ENCODE measurements at regions not wholly inside any gene's neighbourhood (a gene's known extent, or its start where the extent isn't known, plus 50 kb on each side); places are given as distances from the start of the nearest gene placed in this dataset.
"Not testable (repeated sequence)": the region's sequence is repeated elsewhere in the genome, so short reads cannot be mapped to it uniquely, and the experiment has no call there.

GRCh38 chr1:60950224-60951063 is 131.9 kb upstream of the NFIA start:
- Mint-ChIP-seq H3K4me3 (no peak overlapping the region), H3K36me3 (ENCODE audit: low read depth) (no peaks in the 10 kb centered on the region), H3K27me3 (peaks cover 2% of the 10 kb centered on the region), H3K4me1 (ENCODE audit: low read depth) (peaks cover 9% of the 10 kb centered on the region), H3K9me3 (no peaks in the 10 kb centered on the region), H3K27ac (no peak overlapping the region)
- intact Hi-C loops (cut with micrococcal nuclease) = no loop called here

DNA sequence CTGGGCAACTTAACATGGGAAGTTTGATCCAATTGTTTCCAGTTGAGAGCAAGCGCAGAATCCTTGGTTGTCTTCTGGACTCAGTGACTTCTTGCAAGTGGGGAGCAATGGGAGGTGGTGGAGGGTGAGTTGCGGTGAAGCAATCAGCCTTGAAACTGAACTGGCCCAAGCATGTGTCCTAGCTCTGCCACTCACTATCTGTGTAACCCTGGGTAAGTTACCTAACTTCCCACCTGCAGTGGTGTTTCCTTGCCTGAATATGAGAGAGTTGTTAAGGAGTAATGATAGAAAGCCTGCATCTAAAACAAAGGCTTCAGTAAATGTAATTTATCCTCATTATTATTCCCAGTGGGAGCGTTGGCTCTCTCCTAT is 132.5 kb upstream of the NFIA start:
- H3K27ac Mint-ChIP-seq = no peak overlapping the region
- no peaks in the 10 kb centered on the region for H3K9me3 Mint-ChIP-seq
- intact Hi-C loops (cut with micrococcal nuclease) = no loop called here
- peaks cover 2% of the 10 kb centered on the region for H3K27me3 Mint-ChIP-seq
- H3K4me1 Mint-ChIP-seq (ENCODE audit: low read depth) = peaks cover 9% of the 10 kb centered on the region
- no peaks in the 10 kb centered on the region for H3K36me3 Mint-ChIP-seq (ENCODE audit: low read depth)
- no peak overlapping the region for H3K4me3 Mint-ChIP-seq

- Mint-ChIP-seq H3K36me3 (ENCODE audit: low read depth) (no peaks in the 10 kb centered on the region), H3K27ac (no peak overlapping the region), H3K4me3 (no peak overlapping the region), H3K4me1 (ENCODE audit: low read depth) (peaks cover 9% of the 10 kb centered on the region), H3K27me3 (peaks cover 2% of the 10 kb centered on the region), H3K9me3 (no peaks in the 10 kb centered on the region)
- intact Hi-C loops (cut with micrococcal nuclease) = no loop called here
Measured at GRCh38 chr1:60949154-60949825, 133.1 kb upstream of the NFIA start.

GRCh38 chr1:60948486-60948885 is 133.9 kb upstream of the NFIA start:
- intact Hi-C loops (cut with micrococcal nuclease) = no loop called here
- H3K9me3 Mint-ChIP-seq = no peaks in the 10 kb centered on the region
- peaks cover 12% of the 10 kb centered on the region for H3K4me1 Mint-ChIP-seq (ENCODE audit: low read depth)
- H3K4me3 Mint-ChIP-seq = no peak overlapping the region
- H3K27ac Mint-ChIP-seq = no peak overlapping the region
- H3K36me3 Mint-ChIP-seq (ENCODE audit: low read depth) = no peaks in the 10 kb centered on the region
- peaks cover 2% of the 10 kb centered on the region for H3K27me3 Mint-ChIP-seq

DNA sequence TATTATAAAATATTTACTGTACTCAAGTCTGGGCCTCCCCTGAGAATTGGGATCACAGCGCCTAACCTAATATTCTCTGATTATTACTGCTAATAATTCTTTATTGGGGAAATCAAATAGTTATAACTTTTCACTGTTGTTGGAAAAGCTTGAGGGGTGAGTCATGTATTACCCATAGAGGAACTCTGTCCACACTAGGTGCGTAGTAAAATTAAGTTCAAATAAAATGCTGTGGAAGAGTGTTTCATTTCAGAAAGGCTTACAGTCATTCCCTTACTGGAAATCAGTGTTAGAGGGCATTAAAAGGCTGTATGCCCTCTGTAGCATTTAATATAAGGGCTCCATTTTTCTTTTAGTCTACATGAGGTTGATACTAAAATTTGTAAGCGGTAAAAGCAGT is 135.0 kb upstream of the NFIA start:
- no peaks in the 10 kb centered on the region for H3K9me3 Mint-ChIP-seq
- intact Hi-C loops (cut with micrococcal nuclease) = no loop called here
- peaks cover 2% of the 10 kb centered on the region for H3K27me3 Mint-ChIP-seq
- H3K4me1 Mint-ChIP-seq (ENCODE audit: low read depth) = peaks cover 21% of the 10 kb centered on the region
- no peak overlapping the region for H3K27ac Mint-ChIP-seq
- H3K36me3 Mint-ChIP-seq (ENCODE audit: low read depth) = no peaks in the 10 kb centered on the region
- H3K4me3 Mint-ChIP-seq = no peak overlapping the region

- peaks cover 12% of the 10 kb centered on the region for H3K4me1 Mint-ChIP-seq (ENCODE audit: low read depth)
- no peak overlapping the region for H3K27ac Mint-ChIP-seq
- H3K27me3 Mint-ChIP-seq = no peaks in the 10 kb centered on the region
Measured at GRCh38 chr1:60942896-60943638, 139.3 kb upstream of the NFIA start.

DNA sequence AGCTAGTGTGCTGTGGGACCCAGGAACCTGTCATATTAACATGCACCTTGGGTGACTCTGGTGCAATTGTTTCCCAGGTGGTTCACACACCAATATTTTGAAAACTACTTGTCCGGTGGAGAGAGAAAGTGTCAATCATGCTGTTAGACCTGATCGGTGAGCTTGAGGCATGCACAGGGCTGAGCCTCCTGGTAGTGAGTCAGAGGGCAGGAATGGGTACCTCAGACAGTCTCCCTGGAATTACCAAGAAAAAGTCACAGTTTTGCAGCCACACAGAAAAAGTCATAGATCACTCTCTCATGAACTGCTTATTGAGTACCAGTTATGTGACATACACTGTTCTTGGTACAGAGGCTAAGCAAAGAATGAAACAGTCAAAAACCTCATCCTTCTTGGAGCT is 140.1 kb upstream of the NFIA start:
- H3K4me3 Mint-ChIP-seq = no peak overlapping the region
- no peaks in the 10 kb centered on the region for H3K36me3 Mint-ChIP-seq (ENCODE audit: low read depth)
- peaks cover 12% of the 10 kb centered on the region for H3K4me1 Mint-ChIP-seq (ENCODE audit: low read depth)
- H3K27me3 Mint-ChIP-seq = peaks cover 1% of the 10 kb centered on the region
- no peak overlapping the region for H3K27ac Mint-ChIP-seq
- intact Hi-C loops (cut with micrococcal nuclease) = no loop called here
- H3K9me3 Mint-ChIP-seq = no peaks in the 10 kb centered on the region

More at GRCh38 chr1:60942896-60943638, 139.3 kb upstream of the NFIA start:
- Mint-ChIP-seq H3K4me3 (no peak overlapping the region), H3K36me3 (ENCODE audit: low read depth) (no peaks in the 10 kb centered on the region), H3K9me3 (no peaks in the 10 kb centered on the region)
- intact Hi-C loops (cut with micrococcal nuclease) = no loop called here

GRCh38 chr1:60940685-60941084 is 141.7 kb upstream of the NFIA start:
- intact Hi-C loops (cut with micrococcal nuclease); H3K27me3 Mint-ChIP-seq; H3K9me3 Mint-ChIP-seq; H3K36me3 Mint-ChIP-seq (ENCODE audit: low read depth); H3K27ac Mint-ChIP-seq; H3K4me3 Mint-ChIP-seq: not testable (repeated sequence)
- peaks cover 19% of the 10 kb centered on the region for H3K4me1 Mint-ChIP-seq (ENCODE audit: low read depth)

DNA sequence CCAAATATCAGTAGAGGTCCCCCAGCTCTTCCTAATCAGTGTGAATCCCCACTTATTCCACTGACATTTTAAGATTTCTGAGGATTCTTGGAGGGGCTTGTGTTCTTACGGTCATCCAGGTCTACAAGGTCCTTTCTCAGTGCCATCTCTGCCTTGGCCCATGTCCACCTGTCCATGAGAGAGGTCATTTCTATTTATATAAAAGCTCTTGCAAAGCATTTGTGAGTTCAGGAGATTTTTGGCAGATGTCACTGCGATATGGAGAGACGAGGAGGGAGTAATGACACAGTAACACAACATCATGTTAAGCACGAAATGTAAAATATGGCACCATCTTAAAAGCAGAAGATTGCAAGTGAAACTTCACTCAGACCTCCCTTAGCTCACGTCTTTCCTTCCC is 144.6 kb upstream of the NFIA start:
- intact Hi-C loops (cut with micrococcal nuclease) = no loop called here
- H3K27ac Mint-ChIP-seq = no peak overlapping the region
- H3K27me3 Mint-ChIP-seq = peaks cover 3% of the 10 kb centered on the region
- peaks cover 13% of the 10 kb centered on the region for H3K4me1 Mint-ChIP-seq (ENCODE audit: low read depth)
- no peak overlapping the region for H3K4me3 Mint-ChIP-seq
- H3K36me3 Mint-ChIP-seq (ENCODE audit: low read depth) = no peaks in the 10 kb centered on the region
- H3K9me3 Mint-ChIP-seq = no peaks in the 10 kb centered on the region

- Mint-ChIP-seq H3K4me3 (no peak overlapping the region), H3K27ac (no peak overlapping the region), H3K36me3 (ENCODE audit: low read depth) (no peaks in the 10 kb centered on the region), H3K27me3 (peaks cover 3% of the 10 kb centered on the region), H3K4me1 (ENCODE audit: low read depth) (peaks cover 12% of the 10 kb centered on the region), H3K9me3 (no peaks in the 10 kb centered on the region)
- intact Hi-C loops (cut with micrococcal nuclease) = no loop called here
Measured at GRCh38 chr1:60936591-60937342, 145.6 kb upstream of the NFIA start.

- Mint-ChIP-seq H3K4me1 (ENCODE audit: low read depth) (peaks cover 17% of the 10 kb centered on the region), H3K9me3 (no peaks in the 10 kb centered on the region), H3K4me3 (no peak overlapping the region), H3K36me3 (ENCODE audit: low read depth) (no peaks in the 10 kb centered on the region), H3K27me3 (peaks cover 3% of the 10 kb centered on the region), H3K27ac (no peak overlapping the region)
- intact Hi-C loops (cut with micrococcal nuclease) = no loop called here
Measured at GRCh38 chr1:60936163-60936562, 146.2 kb upstream of the NFIA start.

DNA sequence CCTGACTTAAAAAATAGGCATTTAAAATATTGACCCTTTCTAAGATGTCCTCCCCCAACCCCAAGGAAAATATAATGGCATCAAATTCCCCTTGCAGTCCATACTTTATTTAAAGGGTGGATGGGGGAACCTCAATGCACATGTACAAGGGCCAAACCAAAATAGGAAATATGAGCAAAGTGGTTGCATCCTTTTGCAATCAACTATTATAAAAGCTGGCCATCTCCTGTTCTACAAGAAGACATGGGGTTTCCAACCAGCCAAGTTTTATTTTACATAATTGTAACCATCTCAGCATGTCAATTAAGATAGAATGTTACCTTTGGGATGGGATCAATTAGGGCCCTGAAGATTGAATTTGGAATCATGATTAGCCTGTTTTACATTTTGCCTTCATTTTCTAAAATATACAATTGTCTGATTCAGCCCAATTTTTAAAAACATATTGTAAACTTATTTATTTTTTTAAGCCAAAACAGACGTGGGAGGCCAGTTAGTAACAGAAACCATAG is 146.7 kb upstream of the NFIA start:
- intact Hi-C loops (cut with micrococcal nuclease) = no loop called here

DNA sequence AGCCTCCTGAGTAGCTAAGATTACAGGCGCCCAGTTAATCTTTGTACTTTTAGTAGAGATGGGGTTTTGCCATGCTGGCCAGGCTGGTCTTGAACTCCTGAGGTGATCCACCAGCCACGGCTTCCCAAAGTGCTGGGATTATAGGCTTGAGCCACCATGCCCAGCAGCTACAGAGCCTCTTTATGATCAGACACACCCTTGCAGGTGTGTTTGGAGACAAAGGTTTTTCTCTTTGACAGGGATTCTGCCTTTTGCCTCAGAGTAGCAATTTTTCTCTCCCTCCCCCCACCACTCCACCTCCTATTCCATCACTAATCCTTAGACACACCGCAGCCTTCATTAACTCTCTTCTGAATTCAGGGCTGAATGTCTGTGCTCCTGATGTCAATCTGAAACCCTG is 152.2 kb upstream of the NFIA start:
- no peak overlapping the region for H3K4me3 Mint-ChIP-seq
- intact Hi-C loops (cut with micrococcal nuclease) = no loop called here
- H3K27me3 Mint-ChIP-seq = no peaks in the 10 kb centered on the region
- no peaks in the 10 kb centered on the region for H3K9me3 Mint-ChIP-seq
- H3K27ac Mint-ChIP-seq = no peak overlapping the region
- no peaks in the 10 kb centered on the region for H3K36me3 Mint-ChIP-seq (ENCODE audit: low read depth)
- peaks cover 5% of the 10 kb centered on the region for H3K4me1 Mint-ChIP-seq (ENCODE audit: low read depth)

More for the DNA sequence above, 146.7 kb upstream of the NFIA start:
- H3K27ac Mint-ChIP-seq = no peak overlapping the region
- no peaks in the 10 kb centered on the region for H3K9me3 Mint-ChIP-seq
- no peak overlapping the region for H3K4me3 Mint-ChIP-seq
- peaks cover 17% of the 10 kb centered on the region for H3K4me1 Mint-ChIP-seq (ENCODE audit: low read depth)
- H3K27me3 Mint-ChIP-seq = peaks cover 3% of the 10 kb centered on the region
- no peaks in the 10 kb centered on the region for H3K36me3 Mint-ChIP-seq (ENCODE audit: low read depth)
